NCI-H128 (cell line): ENCODE measurements at regions not wholly inside any gene's neighbourhood (a gene's known extent, or its start where the extent isn't known, plus 50 kb on each side); places are given as distances from the start of the nearest gene placed in this dataset.
"Not testable (repeated sequence)": the region's sequence is repeated elsewhere in the genome, so short reads cannot be mapped to it uniquely, and the experiment has no call there.

Experiments used
- DNase-seq: peaks from one replicate; lab custom pipeline; 2025; ENCODE audit not compliant: unreplicated experiment; lab: John Stamatoyannopoulos, UW

DNA sequence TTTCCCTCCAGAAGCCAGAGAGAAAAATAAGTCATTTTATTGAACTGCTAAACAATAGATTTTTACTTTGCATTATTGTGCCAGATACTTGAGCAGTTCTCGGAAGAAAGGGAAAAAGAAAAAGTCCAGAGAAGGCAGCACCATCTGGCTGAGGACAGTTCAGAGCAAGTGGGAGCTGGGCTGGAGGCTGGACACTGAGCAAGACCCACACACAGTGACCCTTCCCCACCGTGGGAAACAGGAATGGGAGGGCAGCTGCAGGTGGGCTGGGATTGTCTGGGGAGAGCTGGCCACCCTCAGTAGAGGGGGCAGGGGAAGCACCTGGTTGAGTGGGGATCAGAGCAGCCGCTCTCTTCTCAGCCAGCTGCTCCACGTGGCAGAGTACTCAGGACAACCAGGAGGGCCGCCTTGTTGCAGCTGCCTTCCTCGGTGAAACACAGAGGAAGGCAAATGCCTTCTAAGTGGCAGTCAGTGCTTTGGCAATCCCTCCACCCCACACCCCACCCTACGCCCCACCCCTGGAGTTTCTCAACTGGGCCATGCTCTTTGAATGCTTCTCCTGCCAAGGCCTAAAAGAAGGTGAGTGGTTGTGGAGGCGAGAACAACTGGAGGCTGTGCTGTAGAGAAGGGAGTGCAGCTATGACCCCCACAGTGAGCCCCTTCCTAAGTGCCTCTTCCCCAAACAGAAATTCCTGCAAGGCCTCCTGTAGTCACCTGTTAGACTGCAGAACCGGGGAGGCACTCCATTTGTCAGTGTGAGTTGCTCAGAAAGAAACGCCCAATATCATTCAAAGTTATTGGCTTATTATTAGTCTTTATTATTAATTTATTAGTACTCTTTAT lies 179.3 kb downstream of the ZIC5 start:
- DNase-seq = no peak

DNA sequence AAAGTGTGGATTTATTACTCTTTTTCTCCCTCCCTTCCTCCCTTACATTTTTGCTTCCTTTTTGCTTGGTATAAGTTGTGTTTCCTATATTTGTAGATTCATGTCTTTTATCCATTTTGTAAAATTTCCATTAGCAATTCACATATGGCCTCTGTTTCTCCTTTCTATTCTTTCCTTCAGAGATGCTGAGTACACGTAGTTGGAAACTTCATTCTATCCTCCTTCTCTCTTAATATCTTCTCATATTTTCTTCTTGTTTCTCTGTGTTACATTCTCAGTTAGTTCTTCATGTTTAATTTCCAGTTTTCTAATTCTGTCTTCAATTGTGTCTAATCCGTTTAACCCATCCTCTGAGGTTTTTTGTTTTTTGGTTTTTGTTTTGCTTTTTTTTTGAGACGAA lies 188.9 kb downstream of the ZIC5 start:
- no peak for DNase-seq

DNA sequence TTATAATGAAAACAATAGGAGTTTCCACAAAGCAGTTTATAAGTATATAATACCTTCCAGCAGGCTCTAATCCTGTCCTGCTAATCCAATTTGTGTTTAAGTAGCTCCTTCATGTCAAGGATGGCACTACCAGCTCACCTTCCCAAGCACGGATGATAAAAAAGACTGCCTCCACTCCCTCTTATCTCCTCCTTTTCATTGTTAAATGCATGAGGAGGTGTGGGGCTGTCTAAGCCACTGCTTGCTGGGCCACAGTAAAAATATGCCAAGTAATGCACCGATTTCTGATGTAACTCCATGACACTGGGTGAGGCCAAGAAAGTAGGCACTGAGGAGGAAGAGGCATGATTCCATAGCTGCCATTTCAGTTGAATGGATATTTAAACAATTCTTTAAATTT lies 193.1 kb downstream of the ZIC5 start:
- DNase-seq = no peak

DNA sequence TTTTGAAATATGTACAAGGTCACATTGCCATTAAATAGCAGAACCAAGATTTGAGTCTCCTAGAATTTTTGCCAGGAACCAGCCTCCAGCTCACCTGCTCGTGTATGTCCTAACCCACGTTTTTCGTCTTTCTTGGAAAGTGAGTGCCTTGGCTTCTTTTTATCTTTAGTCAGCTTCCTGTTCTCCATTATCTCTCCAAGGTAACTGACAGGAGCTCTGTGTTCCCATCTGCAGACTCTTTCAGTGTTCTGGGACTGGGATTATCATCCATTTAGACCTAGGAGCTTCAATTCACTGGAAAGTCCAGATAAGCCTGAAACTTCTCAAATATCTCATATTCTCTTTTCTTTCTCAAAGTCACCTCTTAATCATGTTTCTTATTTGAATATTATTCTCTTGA lies 193.7 kb downstream of the ZIC5 start:
- no peak for DNase-seq

DNA sequence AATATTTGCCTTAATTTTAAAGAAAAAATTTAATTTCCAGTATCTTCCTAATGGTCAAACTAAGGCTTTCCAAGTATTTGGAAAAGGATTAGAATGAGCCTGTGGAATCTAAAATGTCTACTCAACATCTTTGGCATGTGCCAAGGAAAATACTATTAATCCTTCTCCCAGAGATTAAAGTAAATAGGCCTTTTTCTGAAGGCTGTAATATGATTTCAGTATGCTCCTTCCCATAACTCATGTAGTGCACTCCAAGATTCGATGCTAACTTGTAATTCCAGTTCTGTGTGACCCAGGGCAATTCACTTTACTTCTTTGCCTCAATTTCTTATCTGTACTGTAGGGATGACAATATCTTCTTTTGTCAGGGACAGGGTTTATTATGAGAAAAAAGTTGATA lies 196.9 kb downstream of the ZIC5 start:
- no peak for DNase-seq

DNA sequence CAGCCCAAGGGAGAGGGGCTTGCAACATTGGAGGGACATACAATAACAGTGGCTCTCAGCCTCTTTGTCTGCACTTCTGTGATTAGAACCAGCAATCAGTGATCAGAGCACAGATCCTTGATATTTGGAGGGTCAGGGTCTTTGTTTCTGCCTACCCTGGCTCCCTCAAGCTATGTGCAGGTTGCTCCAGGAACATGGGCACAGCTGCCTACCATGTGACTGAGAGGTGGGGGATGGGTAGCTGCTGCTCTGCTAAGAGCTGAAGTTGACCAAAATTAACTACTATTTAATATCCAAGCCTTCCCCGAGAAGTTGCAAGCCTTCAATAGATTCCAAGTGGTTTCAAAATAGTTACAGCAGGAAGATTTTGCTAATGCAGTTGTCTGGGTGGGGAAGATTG lies 202.6 kb downstream of the ZIC5 start:
- DNase-seq = no peak

DNA sequence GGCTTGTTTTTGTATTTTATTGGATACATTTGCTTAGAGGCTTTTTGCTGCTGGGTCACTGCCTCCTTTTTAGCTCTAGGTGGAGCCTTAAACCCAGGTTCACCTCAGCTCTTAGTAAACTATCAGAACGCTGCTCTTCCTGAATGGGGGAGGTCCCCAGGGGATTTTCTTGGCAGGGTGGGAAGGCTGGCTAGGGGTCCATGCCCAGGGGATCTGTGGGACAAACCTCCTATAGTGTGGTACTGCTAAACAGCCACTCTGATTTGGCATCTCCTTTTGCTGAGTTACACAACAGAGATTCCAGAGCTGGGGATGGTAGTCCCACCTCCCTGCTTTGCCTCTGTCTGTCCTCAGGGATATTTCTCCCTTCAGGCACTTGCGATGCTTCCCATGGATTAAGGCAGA lies 204.9 kb downstream of the ZIC5 start:
- no peak for DNase-seq

DNA sequence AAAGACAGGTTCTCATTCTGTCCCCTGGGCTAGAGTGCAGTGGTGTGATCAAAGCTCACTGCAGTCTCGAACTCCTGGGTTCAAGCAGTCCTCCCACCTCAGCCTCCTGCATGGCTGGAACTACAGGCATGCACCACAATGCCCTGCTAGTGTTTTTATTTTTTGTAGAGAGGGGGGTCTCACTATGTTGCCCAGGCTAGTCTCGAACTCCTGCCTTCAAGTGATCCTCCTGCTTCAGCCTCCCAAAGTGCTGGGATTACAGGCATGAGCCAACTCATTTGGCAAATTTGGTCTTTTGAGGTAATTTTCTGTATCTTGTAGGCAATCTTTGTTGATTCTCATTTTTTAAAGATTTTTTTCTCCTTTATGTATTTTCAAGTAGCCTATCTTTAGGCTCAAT lies 205.7 kb downstream of the ZIC5 start:
- no peak for DNase-seq

DNA sequence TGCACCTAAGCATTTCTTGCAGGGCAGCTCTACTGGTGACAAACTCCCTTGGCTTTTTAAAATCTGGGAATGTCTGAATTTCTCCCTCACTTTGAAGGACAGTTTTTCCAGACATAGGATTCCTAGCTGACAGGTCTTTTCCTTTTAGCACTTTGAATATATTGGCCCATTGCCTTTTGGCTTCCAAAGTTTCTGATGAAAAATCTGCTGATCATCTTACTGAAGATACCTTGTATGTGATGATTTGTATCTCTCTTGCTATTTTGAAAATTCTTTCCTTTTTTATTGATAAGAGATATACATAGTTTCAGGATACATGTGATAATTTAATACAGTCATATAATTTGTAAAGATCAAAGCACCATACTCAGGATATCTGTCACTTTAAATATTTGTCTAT lies 211.1 kb downstream of the ZIC5 start:
- DNase-seq = no peak

DNA sequence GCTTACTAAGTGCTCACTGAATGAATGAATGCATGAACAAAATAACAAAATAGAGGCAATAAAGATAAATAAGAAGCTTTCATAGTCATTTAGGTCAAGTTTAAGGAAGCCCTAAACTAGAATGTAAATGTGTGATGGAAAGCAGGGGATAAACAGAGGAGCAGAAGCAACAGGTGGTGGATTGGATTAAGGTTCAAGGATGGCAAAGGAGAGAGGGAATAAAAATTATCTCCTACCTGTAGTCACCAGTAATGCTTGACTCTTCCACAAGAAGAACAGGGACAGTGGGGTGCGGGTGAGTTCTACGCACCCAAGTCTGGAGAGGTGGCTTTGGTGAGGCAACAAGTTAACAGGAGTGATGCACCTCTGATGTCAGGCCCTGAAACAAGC lies 212.4 kb downstream of the ZIC5 start:
- DNase-seq = no peak

DNA sequence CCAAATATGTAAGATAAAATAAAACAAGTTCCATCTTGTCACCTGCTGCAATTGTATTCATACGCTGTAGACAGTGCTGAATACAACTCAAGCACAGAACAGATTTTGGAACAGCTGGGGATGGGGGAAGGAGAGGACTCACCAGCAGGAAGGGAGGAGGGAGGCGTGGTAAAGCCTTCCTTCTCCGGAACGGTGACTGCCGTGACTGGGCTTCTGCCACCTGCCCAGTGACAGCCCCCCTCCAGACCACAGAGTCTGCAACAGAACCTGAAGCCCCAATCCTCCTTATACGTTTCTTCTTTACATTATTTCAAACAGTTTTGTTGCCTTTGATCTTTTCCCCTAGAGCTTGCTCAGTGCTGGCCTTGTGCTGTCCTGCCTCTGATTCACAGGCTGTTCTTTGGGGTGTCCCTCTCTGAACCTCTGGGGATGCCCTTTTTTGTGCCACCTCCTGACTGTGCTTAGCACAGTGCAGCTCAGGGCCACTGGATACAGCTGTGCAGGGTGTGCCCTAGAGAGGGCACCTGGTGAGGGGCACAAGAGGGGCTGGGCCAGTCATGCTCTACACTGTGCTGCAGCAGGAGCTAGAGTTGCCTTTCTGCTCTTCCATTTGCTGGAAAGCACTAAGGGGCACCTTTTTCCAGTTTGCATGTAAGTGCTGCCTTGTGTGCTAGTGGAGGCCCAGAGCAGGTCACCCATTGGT lies 213.0 kb downstream of the ZIC5 start:
- peak; percentile 59 for DNase-seq

DNA sequence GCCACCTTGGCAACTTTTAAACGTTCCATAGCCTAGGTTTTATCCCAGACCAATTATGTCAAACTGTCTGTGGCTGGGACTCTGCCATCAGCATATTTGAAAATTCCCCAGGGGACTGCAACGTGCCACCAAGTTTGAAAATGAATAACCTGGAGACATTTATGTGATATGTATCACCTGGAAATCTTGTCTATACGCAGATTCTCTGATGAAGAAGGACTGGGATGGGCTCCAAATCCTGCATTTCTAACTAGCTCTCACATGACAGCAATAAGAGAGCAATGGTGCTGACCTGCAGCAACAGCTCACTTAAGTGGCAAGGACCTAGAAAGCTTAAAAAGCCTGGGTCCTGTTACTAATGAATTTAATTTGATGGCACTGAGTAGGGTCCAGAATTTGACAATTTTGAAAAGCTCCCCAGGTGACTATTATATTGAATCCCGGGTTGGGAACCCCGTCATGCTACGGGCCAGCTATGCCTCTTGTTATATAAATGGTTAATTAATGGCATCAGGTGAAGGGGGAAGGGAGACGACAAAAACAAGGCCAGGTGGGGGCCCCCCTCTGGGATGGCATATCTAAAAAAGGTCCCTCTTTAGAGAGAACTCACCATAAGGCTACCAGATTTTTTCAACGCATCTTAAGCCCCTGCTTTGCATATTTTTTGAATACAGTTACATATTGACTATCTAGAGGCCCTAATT lies 213.7 kb downstream of the ZIC5 start:
- peak; percentile 59 for DNase-seq

DNA sequence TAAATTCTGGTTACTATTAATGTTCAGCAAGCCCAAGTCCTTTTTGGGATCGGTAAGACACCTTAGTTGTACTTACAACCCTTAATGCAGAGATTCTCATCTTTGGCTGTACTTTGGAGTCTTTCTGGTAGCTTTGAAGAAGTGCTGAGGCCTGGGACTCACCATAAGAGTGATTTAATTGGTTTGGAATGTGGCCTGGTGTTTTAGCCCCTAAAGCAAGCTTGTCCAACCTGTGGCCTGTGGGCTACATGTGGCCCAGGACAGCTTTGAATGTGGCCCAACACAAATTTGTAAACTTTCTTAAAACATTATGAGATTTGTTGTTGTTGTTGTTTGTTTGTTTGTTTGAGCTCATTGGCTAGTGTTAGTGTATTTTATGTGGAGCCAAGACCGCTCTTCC lies 215.3 kb downstream of the ZIC5 start:
- DNase-seq = no peak

DNA sequence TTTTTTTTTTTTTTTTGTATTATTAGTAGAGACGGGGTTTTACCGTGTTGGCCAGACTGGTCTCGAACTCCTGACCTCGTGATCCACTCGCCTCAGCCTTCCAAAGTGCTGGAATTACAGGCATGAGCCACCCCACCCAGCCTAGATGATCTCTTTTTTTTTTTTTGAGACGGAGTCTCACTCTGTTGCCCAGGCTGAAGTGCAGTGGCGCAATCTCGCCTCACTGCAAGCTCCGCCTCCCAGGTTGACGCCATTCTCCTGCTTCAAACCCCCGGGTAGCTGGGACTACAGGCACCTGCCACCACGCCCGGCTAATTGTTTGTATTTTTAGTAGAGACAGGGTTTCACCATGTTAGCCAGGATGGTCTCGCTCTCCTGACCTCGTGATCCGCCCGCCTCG lies 216.8 kb downstream of the ZIC5 start:
- not testable (repeated sequence) for DNase-seq

DNA sequence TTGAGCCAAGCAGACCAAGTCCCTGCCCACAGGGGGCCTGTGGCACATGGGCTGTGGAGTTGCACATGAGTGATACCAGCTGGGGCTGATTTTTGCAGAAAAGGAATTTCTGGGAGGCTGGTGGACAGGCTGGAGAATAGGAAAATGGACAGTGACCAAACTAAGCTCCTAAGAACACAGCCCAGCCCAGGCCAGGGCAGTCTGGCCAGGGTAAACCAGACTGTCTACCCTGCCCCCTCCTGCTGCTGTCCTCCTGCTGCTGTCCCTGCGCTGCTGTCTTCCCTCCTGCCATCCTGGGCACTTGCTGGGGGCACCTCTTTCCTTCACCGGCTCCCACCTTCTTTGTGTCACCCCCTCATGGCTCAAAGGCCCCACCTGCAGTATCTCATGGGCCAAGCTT lies 219.2 kb downstream of the ZIC5 start:
- DNase-seq = no peak

DNA sequence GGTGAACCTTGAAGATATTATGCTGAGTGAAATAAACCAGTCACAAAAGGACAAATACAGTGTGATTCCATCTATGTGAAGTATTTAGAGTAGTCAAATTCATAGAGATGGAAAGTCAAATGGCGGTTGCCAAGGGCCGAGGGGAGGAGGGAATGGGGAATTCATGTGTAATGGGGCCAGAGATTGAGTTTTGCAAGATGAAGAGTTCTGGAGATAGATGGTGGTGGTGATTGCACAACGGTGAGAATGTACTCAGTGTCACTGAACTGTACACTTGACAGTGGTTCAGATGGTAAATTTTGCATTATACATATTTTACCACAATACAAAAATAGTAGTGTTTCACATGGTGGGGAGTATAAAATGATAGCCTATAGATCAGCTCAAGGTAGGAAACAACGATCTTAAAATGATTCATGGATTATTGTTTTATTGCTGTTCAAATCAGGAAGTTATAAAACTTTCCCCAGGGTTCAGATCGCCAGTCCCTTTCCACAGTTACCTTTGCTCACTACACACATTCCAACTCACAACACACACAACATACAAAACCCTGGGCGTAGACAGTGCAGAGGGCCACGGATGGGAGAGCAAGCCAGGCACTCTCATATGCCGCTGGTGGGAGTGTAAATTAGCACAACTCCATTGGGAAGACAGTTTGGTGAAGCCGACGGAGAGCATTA lies 219.9 kb downstream of the ZIC5 start:
- DNase-seq = no peak

DNA sequence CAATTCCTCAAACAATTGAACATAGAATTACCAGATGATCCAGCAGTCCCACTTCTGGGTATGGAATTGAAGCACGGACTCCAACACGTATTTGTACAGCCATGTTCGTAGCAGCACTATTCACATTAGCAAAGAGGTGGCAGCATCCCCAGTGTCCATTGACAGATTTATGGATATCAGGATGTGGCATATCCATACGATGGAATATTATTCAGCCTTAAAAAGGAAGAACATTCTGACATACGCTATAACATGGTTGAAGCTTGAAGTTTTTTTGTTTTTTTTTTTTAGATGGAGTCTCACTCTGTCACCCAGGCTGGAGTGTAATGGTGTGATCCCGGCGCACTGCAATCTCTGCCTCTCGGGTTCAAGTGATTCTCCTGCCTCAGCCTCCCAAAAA lies 220.6 kb downstream of the ZIC5 start:
- no peak for DNase-seq

DNA sequence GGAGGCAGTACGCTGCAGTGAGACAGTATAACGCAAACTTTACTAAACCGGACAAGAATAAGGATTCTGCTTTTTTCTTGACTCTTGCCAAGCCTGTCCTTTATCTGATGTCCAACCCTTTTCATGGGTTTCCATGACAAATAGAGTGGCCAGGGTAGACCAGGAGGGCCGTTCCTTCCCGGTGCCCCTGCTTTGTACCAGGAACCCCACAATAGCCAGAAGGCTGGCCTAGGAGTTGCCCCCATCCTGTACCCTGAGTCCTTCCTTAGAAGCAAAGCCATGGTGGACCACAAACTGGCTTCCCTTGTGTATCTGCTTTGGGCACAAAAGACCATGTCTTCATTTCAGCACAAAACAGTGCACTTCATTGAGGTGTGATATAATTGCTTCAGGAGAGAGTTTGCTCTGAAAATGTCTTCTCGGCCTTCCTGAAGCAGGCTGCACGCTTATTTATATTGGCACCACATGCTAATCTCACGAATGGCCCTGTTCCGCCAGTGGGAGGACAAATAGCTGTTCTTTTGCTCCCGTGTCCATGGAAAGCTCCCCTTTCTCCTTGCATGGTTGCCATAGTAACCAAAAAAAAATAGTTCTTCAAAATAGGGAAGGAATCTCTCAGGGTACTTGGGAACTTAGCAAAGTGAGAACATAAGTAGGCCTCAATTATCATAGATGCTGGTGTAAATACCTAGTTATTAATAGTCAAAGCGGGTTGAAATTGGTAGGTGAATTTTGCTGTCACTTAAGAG lies 222.1 kb downstream of the ZIC5 start:
- no peak for DNase-seq

DNA sequence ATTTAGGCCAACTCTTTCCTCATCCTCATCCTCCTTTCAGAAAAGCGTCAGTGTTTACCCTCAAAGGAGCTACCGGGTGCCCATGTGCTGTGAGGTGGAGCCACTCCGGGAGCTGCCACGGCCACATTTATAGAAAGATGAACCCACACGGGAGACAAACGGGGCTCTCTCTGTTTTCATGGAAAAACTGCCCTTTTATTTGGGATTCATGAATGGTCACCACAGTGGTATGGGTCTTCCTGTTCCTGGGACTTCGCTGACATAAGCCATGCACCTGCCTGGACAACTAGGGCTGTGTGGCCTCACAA lies 224.2 kb downstream of the ZIC5 start:
- DNase-seq = no peak

DNA sequence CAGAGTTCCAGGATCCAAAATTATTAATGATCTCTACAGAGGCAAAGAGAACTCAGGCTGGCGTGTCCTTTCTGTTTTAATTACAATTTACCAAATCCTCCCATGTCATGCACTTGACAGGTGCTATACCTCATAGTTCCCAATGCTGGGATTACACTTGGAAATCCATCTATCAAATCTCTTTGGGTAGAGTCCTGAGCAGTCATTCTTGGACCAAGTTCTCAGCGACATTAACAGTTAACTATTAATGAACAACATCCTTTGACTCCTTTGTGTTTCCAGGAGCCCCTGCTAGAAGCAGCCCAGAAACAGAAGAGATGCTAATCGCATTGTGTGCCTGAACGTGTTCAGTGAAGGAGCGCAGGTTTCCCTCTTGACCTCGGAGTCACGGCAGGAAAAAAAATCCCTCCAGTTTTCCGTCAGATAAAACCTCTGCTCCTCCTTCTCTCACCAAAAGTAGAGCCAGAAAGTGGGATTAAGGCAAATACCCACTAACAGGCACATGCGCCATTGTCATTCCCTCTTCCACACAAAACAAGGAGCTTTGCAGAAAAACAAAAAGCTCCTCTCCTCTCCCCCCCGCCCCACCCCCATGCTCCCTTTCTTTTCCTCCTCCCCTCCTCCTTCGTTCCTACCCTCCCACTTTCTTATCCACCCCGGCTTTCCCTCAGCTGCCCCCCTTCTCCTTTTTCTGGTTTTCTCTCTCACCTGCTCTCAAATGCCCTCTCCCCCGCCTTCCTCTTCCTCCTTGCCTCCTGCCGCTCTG lies 224.7 kb downstream of the ZIC5 start:
- DNase-seq = no peak
